Peyer's patch (tissue), 4 donors: ENCODE measurements at regions not wholly inside any gene's neighbourhood (a gene's known extent, or its start where the extent isn't known, plus 50 kb on each side); places are given as distances from the start of the nearest gene placed in this dataset.
A peak's percentile ranks its signal among the peaks of the same experiment; 100 is the strongest.

Source experiments
- DNase-seq, 3 donors: peaks; one replicate each; pipeline ENCODE4 v3.0.0-alpha.2; 2017 to 2019
- H3K27ac ChIP-seq, 4 donors: fragments of 200-600 bp; sonication (generic); one replicate each; pipeline ENCODE4 v1.5.1; 2016 to 2019
- H3K27me3 ChIP-seq, 2 donors: fragments of 200-600 bp; sonication (generic); one replicate each; pipeline ENCODE4 v1.5.1; 2019
- H3K36me3 ChIP-seq, 3 donors: fragments of 200-600 bp; sonication (generic); one replicate each; pipeline ENCODE4 v1.5.1; 2016 to 2019
- H3K4me1 ChIP-seq, 4 donors: fragments of 200-600 bp; sonication (generic); one replicate each; pipeline ENCODE4 v1.5.1; 2016 to 2019
- H3K4me3 ChIP-seq, 4 donors: fragments of 200-600 bp; sonication (generic); 1 replicate in 3 of 4; 2 replicates in 1 of 4; pipeline ENCODE4 v1.5.1; 2016 to 2019; ENCODE audit warnings: mild to moderate bottlenecking in 1 of 4
- H3K9me3 ChIP-seq, 4 donors: fragments of 200-600 bp; sonication (generic); one replicate each; pipeline ENCODE4 v1.5.1; 2016 to 2019; ENCODE audit warnings: mild to moderate bottlenecking in 1 of 4
- CTCF ChIP-seq, 6 experiments: fragments of 450-650 bp in 4 of 6; fragments of 200-600 bp in 2 of 6; sonication (generic) in 1 of 6; IDR thresholded peaks; one replicate each; pipeline ENCODE4 v1.5.1; 2017 to 2019; ENCODE audit warnings: antibody characterized with exemption in 6 of 6, mild to moderate bottlenecking in 3 of 6, moderate library complexity in 1 of 6
- POLR2A ChIP-seq, 2 donors: fragments of 450-650 bp; IDR thresholded peaks; one replicate each; pipeline ENCODE4 v1.5.1; 2017; ENCODE audit warnings: antibody characterized with exemption in 2 of 2, mild to moderate bottlenecking in 2 of 2, moderate library complexity in 2 of 2

- H3K4me1 ChIP-seq: peaks cover 0 to 2% (median under 1%) of the 10 kb centered on the region in 4 donors
- TF ChIP-seq CTCF (IDR thresholded peaks at IDR 0.05): no peak
- no peak for TF ChIP-seq POLR2A (IDR thresholded peaks at IDR 0.05)
- no peak overlapping the region for H3K4me3 ChIP-seq
- peaks cover 0 to 3% (median 0%) of the 10 kb centered on the region in 4 donors for H3K9me3 ChIP-seq
- H3K27ac ChIP-seq: peak overlapping the region in 1 of 4 donors; percentile 53
- H3K27me3 ChIP-seq: no peaks in the 10 kb centered on the region
- DNase-seq: no peak
- no peaks in the 10 kb centered on the region for H3K36me3 ChIP-seq
Measured at GRCh38 chr12:124620606-124621295, 53.3 kb upstream of the NCOR2 start.

GRCh38 chr12:124618291-124618902 lies 51.0 kb upstream of the NCOR2 start:
- no peaks in the 10 kb centered on the region for H3K4me1 ChIP-seq
- peaks cover 0 to under 1% (median 0%) of the 10 kb centered on the region in 4 donors for H3K9me3 ChIP-seq
- H3K36me3 ChIP-seq: no peaks in the 10 kb centered on the region
- no peaks in the 10 kb centered on the region for H3K27me3 ChIP-seq
- no peak for TF ChIP-seq CTCF (IDR thresholded peaks at IDR 0.05)
- no peak for TF ChIP-seq POLR2A (IDR thresholded peaks at IDR 0.05)
- H3K4me3 ChIP-seq: no peak overlapping the region
- H3K27ac ChIP-seq: no peak overlapping the region
- DNase-seq: no peak

GRCh38 chr12:124617615-124618014 lies 50.2 kb upstream of the NCOR2 start:
- Histone ChIP-seq H3K36me3 (no peaks in the 10 kb centered on the region), H3K9me3 (no peaks in the 10 kb centered on the region), H3K27me3 (no peaks in the 10 kb centered on the region), H3K4me3 (no peak overlapping the region), H3K27ac (no peak overlapping the region), H3K4me1 (no peaks in the 10 kb centered on the region)
- TF ChIP-seq CTCF (IDR thresholded peaks at IDR 0.05) (no peak), POLR2A (IDR thresholded peaks at IDR 0.05) (no peak)
- no peak for DNase-seq
